GM21423 (cell line): ENCODE measurements at regions not wholly inside any gene's neighbourhood (a gene's known extent, or its start where the extent isn't known, plus 50 kb on each side); places are given as distances from the start of the nearest gene placed in this dataset.

ENCODE experiments used
- ATAC-seq: cut with Tn5 transposase; IDR thresholded peaks from one replicate; pipeline ENCODE4 v1.9.1; 2021; ENCODE audit warnings: mild to moderate bottlenecking, moderate library complexity; ENCODE audit not compliant: unreplicated experiment

DNA sequence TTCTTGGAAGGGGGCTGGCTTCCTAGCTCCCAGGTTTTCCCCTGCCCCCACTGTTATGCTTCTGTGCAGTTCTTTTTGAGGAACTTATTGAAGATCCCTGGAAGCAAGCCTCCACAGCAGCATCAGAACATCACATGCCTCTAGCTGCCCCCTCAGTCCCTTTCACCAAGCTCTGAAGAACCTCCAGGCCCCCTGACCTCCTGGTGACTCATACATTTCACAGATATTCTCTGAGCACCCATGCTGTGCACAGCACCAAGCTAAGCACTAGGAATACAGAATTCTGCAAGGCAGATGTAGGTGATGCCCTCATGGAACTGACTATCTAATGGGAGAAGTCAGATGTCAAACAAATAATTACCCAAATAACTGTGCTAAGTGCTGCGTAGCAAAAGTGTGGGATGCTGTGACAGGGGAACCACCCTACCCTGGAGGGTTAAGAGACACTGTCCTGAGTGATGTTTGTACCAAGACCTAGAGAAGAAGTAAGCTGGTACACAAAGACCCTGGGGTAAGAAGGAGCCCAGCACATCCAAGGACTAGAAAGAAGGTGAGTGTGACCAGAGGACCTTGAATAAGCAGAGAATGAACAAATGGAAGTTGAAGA lies 213.7 kb upstream of the NR4A3 start:
- ATAC-seq = no peak

DNA sequence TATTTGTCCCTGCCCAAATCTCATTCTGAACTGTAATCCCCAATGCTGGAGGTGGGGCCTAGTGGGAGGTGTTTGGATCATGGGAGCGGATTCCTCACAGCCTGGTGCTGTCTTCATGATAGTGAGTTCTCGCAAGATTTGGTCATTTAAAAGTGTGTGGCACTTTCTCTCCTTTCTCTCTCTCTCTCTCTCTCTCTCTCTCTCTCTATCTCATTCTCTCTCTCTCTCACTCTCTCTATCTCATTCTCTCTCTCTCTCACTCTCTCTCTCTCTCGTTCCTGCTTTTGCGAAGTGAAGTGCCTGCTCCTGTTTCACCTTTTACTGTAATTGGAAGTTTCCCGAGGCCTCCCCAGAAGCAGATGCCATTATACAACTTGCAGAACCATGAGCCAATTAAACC lies 207.3 kb upstream of the NR4A3 start:
- no peak for ATAC-seq

DNA sequence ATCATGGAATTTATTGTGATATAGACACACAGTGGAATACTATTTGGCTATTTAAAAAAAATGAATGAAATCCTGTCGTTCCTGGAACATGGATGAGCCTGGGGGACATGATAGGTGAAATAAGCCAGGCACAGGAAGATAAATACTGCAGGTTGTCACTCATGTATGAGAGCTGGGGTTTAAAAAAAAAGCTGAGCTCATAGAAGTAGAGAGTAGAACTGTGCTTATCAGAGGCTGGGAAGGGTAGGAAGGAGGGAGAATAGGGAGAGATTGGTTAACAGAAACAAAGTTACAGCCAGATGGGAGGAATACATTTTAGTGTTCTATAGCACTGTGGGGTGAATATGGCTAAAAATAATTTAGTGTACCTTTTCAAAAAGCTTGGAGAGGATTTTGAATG lies 200.6 kb upstream of the NR4A3 start:
- no peak for ATAC-seq

- ATAC-seq = no peak
These were observed 199.0 kb upstream of the NR4A3 start for GRCh38 chr9:99622679-99623078.

- ATAC-seq = no peak
These were observed 197.8 kb upstream of the NR4A3 start for GRCh38 chr9:99623780-99624364.

- no peak for ATAC-seq
These were observed 197.0 kb upstream of the NR4A3 start for GRCh38 chr9:99624499-99625233.

GRCh38 chr9:99626426-99626825 lies 195.3 kb upstream of the NR4A3 start:
- no peak for ATAC-seq

DNA sequence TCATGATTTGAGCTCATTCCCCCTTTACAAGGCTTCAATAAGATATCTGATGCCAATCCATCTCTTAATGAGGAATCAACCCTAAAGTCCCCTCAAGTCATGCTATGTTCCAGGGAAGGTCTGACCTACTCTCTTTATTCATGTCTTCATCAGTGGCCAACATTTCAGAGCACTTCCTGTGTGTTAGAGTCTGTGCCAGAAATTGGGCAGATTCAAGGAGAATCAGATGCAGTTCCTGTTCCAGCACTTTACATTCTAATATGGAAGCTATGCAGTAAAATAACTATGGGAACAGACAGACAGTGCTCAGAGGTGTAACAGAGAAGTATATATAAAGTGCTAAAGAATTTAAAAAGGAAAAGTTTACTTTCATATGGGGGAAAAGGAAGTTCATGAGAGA lies 193.4 kb upstream of the NR4A3 start:
- no peak for ATAC-seq

- no peak for ATAC-seq
These were observed 192.7 kb upstream of the NR4A3 start for GRCh38 chr9:99628849-99629620.

DNA sequence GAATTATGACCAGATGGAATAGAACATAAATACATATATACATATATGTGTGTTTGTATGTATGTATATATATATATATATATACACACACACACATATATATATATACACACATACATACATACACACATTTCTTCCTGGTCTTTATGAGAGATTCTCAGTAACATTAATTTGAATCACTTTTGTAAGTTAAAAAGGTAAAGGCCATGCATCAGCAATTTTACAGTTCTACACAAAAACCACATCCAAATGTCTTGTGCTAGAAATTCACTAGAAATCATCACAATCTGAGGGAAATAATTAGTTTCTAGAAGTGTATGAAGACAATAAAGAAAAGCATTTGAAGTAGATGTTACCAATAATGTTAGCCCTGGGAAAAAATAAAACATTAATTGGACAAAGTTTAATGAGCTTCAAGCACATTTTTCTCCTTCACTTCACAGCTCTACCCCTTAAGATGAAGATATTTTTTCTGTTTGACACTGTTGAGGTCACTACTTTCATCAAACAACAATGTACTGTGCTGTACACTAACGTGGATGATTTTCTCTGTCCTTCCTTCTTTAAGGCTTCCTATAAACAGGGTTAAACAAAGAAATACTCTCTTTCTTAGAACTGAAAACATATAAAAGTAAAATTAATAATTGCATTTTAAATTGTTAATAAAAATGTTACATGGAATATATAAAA lies 189.2 kb upstream of the NR4A3 start:
- no peak for ATAC-seq

DNA sequence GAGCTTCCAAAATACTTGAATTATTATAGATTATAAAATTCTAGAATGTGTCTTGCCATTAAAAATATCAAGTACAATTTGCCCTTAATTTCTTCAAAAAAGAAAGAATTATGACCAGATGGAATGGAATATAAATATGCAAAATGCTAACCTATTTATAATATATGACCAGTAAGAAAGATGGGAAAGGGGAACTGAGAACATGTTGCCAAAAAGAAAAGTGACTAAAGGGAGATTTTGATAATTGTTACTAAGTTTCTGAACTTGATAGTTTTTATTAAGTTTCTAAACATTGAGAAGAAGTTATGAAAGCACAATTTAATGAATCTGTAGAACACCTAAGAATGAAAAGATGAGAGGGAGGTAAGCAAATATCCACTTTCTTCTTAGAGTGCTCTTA lies 188.4 kb upstream of the NR4A3 start:
- ATAC-seq = no peak

DNA sequence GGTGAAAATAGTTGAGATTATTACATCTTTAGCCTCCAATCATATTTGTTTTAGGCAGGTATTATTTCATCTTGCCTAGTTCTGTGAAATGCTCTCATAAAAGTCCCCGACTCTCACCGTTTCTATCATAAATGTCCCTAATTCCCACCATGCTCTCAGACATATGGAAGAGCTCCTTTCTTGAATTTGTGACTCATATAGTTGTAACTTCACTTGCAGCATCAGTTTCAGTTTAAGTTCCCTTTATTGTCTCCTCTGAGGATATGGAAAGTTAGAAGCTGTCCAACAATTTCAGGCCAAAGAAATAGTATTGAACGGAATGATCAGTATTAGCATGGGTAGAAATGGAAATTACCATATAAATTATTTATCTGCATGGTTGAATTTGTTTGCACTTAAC lies 187.5 kb upstream of the NR4A3 start:
- peak; percentile 56 for ATAC-seq

DNA sequence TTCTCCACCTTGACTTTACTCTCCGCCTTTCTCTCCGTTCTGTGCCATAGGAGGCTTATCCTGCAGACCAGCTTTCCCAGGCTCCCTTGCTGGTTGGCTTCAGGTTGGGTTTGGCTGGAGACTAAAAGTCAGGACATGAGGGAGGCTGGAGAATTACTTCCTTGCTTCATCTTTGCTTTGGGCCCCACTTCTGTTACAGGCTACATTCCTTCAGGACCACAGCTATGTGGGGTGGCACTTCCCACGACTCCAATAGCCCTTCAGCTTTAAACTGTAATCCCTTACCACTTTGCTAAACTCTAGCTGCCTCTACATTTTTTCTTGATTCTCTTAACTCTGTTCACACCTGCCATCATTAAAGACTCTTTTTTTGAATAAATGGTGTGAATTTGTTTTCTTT lies 186.7 kb upstream of the NR4A3 start:
- no peak for ATAC-seq

- no peak for ATAC-seq
These were observed 184.0 kb upstream of the NR4A3 start for GRCh38 chr9:99637641-99638040.

DNA sequence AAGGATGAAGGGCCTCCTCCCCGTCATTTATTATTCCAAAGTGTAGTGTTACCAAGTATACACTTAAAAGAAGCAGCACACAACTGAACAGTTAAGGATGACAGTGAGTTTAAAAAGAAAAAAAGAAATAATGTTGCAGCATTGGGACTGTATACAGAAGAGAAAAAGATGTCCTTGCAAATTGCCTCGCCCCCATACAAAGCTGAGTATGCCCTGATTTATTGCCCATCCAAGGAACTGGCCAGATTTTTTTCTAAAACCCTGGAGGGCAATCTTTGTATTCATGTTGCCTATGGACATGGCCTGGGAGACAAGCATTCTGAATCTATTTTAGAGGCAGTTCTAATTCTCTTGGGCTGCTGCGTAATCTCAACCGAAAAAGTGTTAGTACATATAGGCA lies 182.7 kb upstream of the NR4A3 start:
- no peak for ATAC-seq

- no peak for ATAC-seq
These were observed 174.1 kb upstream of the NR4A3 start for GRCh38 chr9:99647604-99648003.

GRCh38 chr9:99650187-99650874 lies 171.4 kb upstream of the NR4A3 start:
- ATAC-seq = no peak

DNA sequence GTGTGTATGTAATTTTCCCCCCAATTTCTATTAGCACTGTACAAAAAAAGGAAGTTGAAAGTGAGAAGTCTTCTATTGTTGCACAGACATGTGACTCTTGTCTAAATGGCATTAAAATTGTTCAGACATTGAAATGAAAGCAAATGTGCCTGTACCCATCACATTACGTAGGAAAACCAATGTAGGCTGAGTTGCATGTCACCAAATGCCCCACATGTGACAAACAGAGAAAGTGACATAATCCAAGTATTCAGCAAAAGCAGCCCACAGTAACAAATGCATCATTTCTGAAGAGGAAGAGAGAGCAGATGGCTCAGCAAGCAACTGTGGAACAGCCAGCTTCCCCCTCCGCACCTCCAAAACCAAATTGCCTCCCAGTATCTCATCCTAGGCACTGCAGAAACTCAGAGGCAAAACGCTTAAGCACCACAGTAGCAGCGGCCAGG lies 161.5 kb upstream of the NR4A3 start:
- peak; percentile 73 for ATAC-seq

- ATAC-seq = no peak
These were observed 158.4 kb upstream of the NR4A3 start for GRCh38 chr9:99663297-99663696.

- ATAC-seq = no peak
These were observed 157.8 kb upstream of the NR4A3 start for GRCh38 chr9:99663856-99664255.
